Mesothelial cell of epicardium (in vitro differentiated cells): ENCODE measurements at regions not wholly inside any gene's neighbourhood (a gene's known extent, or its start where the extent isn't known, plus 50 kb on each side); places are given as distances from the start of the nearest gene placed in this dataset.

Experiments
- DNase-seq, 2 experiments: peaks; one replicate each; pipeline ENCODE4 v3.0.0; 2021; ENCODE audit warnings: low spot score in 2 of 2; ENCODE audit not compliant: unreplicated experiment in 2 of 2
- H3K27ac Mint-ChIP-seq: 2 replicates; pipeline ENCODE4 v1.8.0; 2021; ENCODE audit warnings: mixed read lengths
- H3K27me3 Mint-ChIP-seq: 2 replicates; pipeline ENCODE4 v1.8.0; 2021; ENCODE audit warnings: low read depth, mixed read lengths
- H3K36me3 Mint-ChIP-seq: 2 replicates; pipeline ENCODE4 v1.8.0; 2021; ENCODE audit warnings: mixed read lengths
- H3K4me1 Mint-ChIP-seq: 2 replicates; pipeline ENCODE4 v1.8.0; 2021; ENCODE audit warnings: mixed read lengths
- H3K4me3 Mint-ChIP-seq: 2 replicates; pipeline ENCODE4 v1.8.0; 2021; ENCODE audit warnings: mild to moderate bottlenecking, moderate library complexity, mixed read lengths
- H3K9me3 Mint-ChIP-seq: 2 replicates; pipeline ENCODE4 v1.8.0; 2021; ENCODE audit warnings: mixed read lengths
- TF ChIP-seq, protein P1 (sequence below): fragments of 200-600 bp; sonication (generic); IDR thresholded peaks from one replicate; pipeline ENCODE4 v1.5.0; 2021; ENCODE audit warnings: antibody characterized with exemption; ENCODE audit not compliant: unreplicated experiment

- H3K4me1 Mint-ChIP-seq = no peaks in the 10 kb centered on the region
- DNase-seq = no peak
- no peak overlapping the region for H3K4me3 Mint-ChIP-seq
- no peaks in the 10 kb centered on the region for H3K9me3 Mint-ChIP-seq
- peaks cover 2% of the 10 kb centered on the region for H3K27me3 Mint-ChIP-seq
- no peaks in the 10 kb centered on the region for H3K36me3 Mint-ChIP-seq
- TF ChIP-seq, protein P1, sequence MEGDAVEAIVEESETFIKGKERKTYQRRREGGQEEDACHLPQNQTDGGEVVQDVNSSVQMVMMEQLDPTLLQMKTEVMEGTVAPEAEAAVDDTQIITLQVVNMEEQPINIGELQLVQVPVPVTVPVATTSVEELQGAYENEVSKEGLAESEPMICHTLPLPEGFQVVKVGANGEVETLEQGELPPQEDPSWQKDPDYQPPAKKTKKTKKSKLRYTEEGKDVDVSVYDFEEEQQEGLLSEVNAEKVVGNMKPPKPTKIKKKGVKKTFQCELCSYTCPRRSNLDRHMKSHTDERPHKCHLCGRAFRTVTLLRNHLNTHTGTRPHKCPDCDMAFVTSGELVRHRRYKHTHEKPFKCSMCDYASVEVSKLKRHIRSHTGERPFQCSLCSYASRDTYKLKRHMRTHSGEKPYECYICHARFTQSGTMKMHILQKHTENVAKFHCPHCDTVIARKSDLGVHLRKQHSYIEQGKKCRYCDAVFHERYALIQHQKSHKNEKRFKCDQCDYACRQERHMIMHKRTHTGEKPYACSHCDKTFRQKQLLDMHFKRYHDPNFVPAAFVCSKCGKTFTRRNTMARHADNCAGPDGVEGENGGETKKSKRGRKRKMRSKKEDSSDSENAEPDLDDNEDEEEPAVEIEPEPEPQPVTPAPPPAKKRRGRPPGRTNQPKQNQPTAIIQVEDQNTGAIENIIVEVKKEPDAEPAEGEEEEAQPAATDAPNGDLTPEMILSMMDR = no peak
- H3K27ac Mint-ChIP-seq = no peak overlapping the region
Observed at GRCh38 chr21:21624674-21625073, 626.5 kb downstream of the NCAM2 start.

DNA sequence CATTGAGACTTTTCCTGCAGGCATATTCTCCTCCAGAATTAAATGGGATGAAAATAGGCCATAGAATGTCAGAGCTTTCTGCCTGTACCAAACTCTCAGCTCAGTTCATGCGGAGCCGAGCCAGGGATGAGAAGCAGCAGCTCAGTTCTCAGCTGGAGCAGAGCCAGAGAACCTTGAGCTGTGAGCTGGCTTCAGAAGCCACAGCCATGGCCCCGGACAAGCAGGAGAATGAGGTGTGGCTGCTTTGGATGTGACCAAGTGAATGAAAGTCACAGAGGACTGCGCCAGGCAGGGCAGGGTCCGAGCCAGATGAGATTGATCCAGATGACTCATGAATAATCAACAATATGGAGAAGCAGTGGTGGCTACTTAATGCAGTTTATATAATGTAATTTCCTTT, 633.8 kb downstream of the NCAM2 start:
- Mint-ChIP-seq H3K27me3 (no peaks in the 10 kb centered on the region), H3K4me1 (no peaks in the 10 kb centered on the region), H3K27ac (no peak overlapping the region), H3K36me3 (no peaks in the 10 kb centered on the region), H3K9me3 (peaks cover 17% of the 10 kb centered on the region), H3K4me3 (no peak overlapping the region)
- DNase-seq = no peak
- TF ChIP-seq, protein P1 = no peak

DNA sequence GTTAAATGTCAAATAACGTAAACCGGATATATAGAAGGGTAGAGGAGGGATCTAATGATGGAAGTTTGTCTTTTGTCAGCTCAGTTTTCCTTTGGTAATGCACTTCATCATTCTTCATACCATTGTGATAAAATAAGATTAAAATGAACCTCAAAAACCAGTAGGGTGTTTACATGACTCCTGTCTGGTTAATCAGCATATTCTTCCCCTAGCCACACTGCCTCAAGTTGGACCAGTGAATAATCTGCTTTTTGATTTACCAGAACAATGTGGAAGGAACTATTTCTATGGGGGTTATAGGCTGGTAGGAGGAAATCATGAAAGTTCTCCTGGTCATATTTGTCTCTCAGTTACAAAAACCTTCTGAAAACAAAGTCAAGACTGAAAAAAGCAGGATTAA, 634.7 kb downstream of the NCAM2 start:
- TF ChIP-seq, protein P1 = no peak
- Mint-ChIP-seq H3K27me3 (no peaks in the 10 kb centered on the region), H3K4me1 (no peaks in the 10 kb centered on the region), H3K27ac (no peak overlapping the region), H3K36me3 (no peaks in the 10 kb centered on the region), H3K9me3 (peaks cover 24% of the 10 kb centered on the region), H3K4me3 (no peak overlapping the region)
- DNase-seq = no peak

DNA sequence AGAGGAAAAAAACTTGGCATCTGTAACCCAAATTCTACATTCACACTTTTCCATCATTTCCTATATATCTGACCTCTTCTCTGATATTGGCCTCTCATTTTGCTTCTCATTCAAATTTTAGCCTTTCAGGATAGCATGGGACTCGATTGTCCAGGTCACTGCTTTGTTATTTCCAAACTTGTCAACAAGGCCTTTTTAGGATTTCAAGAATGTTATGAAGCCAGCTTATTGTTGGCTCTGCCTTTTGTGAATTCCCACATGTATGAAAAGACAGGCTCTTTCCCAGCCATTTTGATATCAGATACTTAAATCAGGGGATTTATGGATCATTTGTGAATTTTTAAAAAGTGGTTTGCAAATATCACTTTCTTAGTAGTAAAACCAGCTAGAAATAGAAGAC, 663.5 kb downstream of the NCAM2 start:
- no peak overlapping the region for H3K4me3 Mint-ChIP-seq
- no peaks in the 10 kb centered on the region for H3K36me3 Mint-ChIP-seq
- no peak for DNase-seq
- TF ChIP-seq, protein P1 = no peak
- H3K27me3 Mint-ChIP-seq = peaks cover 2% of the 10 kb centered on the region
- no peak overlapping the region for H3K27ac Mint-ChIP-seq
- H3K4me1 Mint-ChIP-seq = peaks cover 8% of the 10 kb centered on the region
- H3K9me3 Mint-ChIP-seq = no peaks in the 10 kb centered on the region

- DNase-seq = no peak
- H3K27ac Mint-ChIP-seq = no peak overlapping the region
- TF ChIP-seq, protein P1 = no peak
- H3K36me3 Mint-ChIP-seq = no peaks in the 10 kb centered on the region
- H3K27me3 Mint-ChIP-seq = peaks cover 2% of the 10 kb centered on the region
- peaks cover 8% of the 10 kb centered on the region for H3K4me1 Mint-ChIP-seq
- H3K9me3 Mint-ChIP-seq = no peaks in the 10 kb centered on the region
- no peak overlapping the region for H3K4me3 Mint-ChIP-seq
Observed at GRCh38 chr21:21662776-21663175, 664.6 kb downstream of the NCAM2 start.

- Mint-ChIP-seq H3K27me3 (peaks cover 2% of the 10 kb centered on the region), H3K36me3 (no peaks in the 10 kb centered on the region), H3K4me1 (peaks cover 8% of the 10 kb centered on the region), H3K27ac (no peak overlapping the region), H3K9me3 (peaks cover 5% of the 10 kb centered on the region), H3K4me3 (no peak overlapping the region)
- no peak for DNase-seq
- TF ChIP-seq, protein P1 = no peak
Observed at GRCh38 chr21:21664871-21665270, 666.7 kb downstream of the NCAM2 start.
